H1 (cell line): ENCODE measurements at regions not wholly inside any gene's neighbourhood (a gene's known extent, or its start where the extent isn't known, plus 50 kb on each side); places are given as distances from the start of the nearest gene placed in this dataset.

ENCODE experiments used
- CTCF ChIA-PET: fragments of 300-600 bp; sonication (Branson Sonifier 250); formaldehyde crosslinking; loops from one replicate; lab custom pipeline; 2021; ENCODE audit not compliant: partially characterized antibody; lab: Charles Lee
- POLR2A ChIA-PET: fragments of 300-600 bp; sonication (Branson Sonifier 250); formaldehyde crosslinking; loops from one replicate; lab custom pipeline; 2021; ENCODE audit warnings: inconsistent platforms; ENCODE audit not compliant: partially characterized antibody; lab: Charles Lee
- DNase-seq, 2 experiments: peaks; one replicate each; pipeline versions ENCODE4 v3.0.0 to v3.0.0-alpha.2; 2010 to 2022; ENCODE audit warnings: low spot score in 2 of 2, low read depth in 1 of 2, mixed read lengths in 1 of 2
- FAIRE-seq: peaks from 2 replicates; lab custom pipeline; 2011; peaks lifted over from hg19 to GRCh38; lab: Jason Lieb, UNC
- H2AFZ ChIP-seq: 2 replicates; pipeline ENCODE4 v1.8.1; 2012; ENCODE audit warnings: low read length, inconsistent platforms
- H2AK5ac ChIP-seq: 2 replicates; pipeline ENCODE4 v1.6.1; 2013; ENCODE audit warnings: low read depth, low read length
- H2BK120ac ChIP-seq: replicated peaks from 2 replicates; pipeline ENCODE3; 2013; ENCODE audit warnings: low read depth, low read length, inconsistent platforms
- H2BK12ac ChIP-seq: 2 replicates; pipeline ENCODE4 v1.6.1; 2013; ENCODE audit warnings: low read depth, low read length
- H2BK15ac ChIP-seq: 2 replicates; pipeline ENCODE4 v1.6.1; 2013; ENCODE audit warnings: low read length
- H2BK20ac ChIP-seq: 2 replicates; pipeline ENCODE4 v1.6.1; 2013; ENCODE audit warnings: low read length
- H2BK5ac ChIP-seq: 2 replicates; pipeline ENCODE4 v1.6.1; 2013; ENCODE audit warnings: low read depth, low read length
- H3K14ac ChIP-seq: 2 replicates; pipeline ENCODE4 v1.6.1; 2013; ENCODE audit warnings: inconsistent platforms; ENCODE audit not compliant: insufficient read length
- H3K18ac ChIP-seq: 2 replicates; pipeline ENCODE4 v1.6.1; 2013; ENCODE audit warnings: low read length; ENCODE audit errors: extremely low read depth
- H3K23ac ChIP-seq: 2 replicates; pipeline ENCODE4 v1.6.1; 2013; ENCODE audit warnings: inconsistent platforms; ENCODE audit not compliant: insufficient read length
- H3K23me2 ChIP-seq: 2 replicates; pipeline ENCODE4 v1.6.1; 2013; ENCODE audit warnings: low read depth, low read length
- H3K27ac ChIP-seq: 2 replicates; pipeline ENCODE4 v1.6.1; 2011; ENCODE audit warnings: low read depth, low read length, inconsistent platforms
- H3K27me3 ChIP-seq, 4 experiments: replicated peaks in 1 of 4; 1 replicate in 1 of 4; 2 replicates in 3 of 4; pipeline versions ENCODE4 v1.6.1 to v1.8.1; 2011 to 2013; ENCODE audit warnings: low read length in 3 of 4, mild to moderate bottlenecking in 3 of 4, inconsistent platforms in 2 of 4, mixed read lengths in 2 of 4, moderate library complexity in 1 of 4; ENCODE audit not compliant: control insufficient read depth in 3 of 4, insufficient read depth in 3 of 4; ENCODE audit errors: extremely low read depth in 1 of 4
- H3K36me3 ChIP-seq, 4 experiments: 2 replicates each; pipeline versions ENCODE4 v1.6.1 to v1.8.1; 2011 to 2013; ENCODE audit warnings: mild to moderate bottlenecking in 4 of 4, low read length in 3 of 4, moderate library complexity in 2 of 4, control low read depth in 1 of 4, inconsistent platforms in 1 of 4; ENCODE audit not compliant: insufficient read depth in 4 of 4, control insufficient read depth in 2 of 4
- H3K4ac ChIP-seq: replicated peaks from 2 replicates; pipeline ENCODE3; 2013; ENCODE audit warnings: low read length, low read depth, mixed read lengths, inconsistent platforms; ENCODE audit not compliant: insufficient read length
- H3K4me1 ChIP-seq, 4 experiments: replicated peaks in 1 of 4; 1 replicate in 1 of 4; 2 replicates in 3 of 4; pipeline versions ENCODE4 v1.6.1 to v1.8.1; 2011 to 2013; ENCODE audit warnings: low read length in 3 of 4, inconsistent platforms in 2 of 4, mixed read lengths in 1 of 4; ENCODE audit not compliant: insufficient read depth in 4 of 4, control insufficient read depth in 3 of 4
- H3K4me2 ChIP-seq, 2 experiments: 2 replicates each; pipeline versions ENCODE4 v1.6.1 to v1.8.1; 2011 to 2013; ENCODE audit warnings: low read depth in 2 of 2, low read length in 2 of 2, control low read depth in 1 of 2, inconsistent platforms in 1 of 2, mild to moderate bottlenecking in 1 of 2; ENCODE audit not compliant: insufficient read depth in 1 of 2
- H3K4me3 ChIP-seq, 4 experiments: fragments of 200-600, 300-600 bp in 1 of 4; sonication (generic), shearing (Covaris generic), sonication (Bioruptor Twin) in 1 of 4; 2 replicates each; pipeline versions ENCODE4 v1.5.1 to v1.8.1; 2011 to 2016; ENCODE audit warnings: low read length in 4 of 4, low read depth in 3 of 4, control low read depth in 2 of 4, inconsistent platforms in 2 of 4, mild to moderate bottlenecking in 2 of 4, mixed read lengths in 1 of 4, moderate library complexity in 1 of 4; ENCODE audit not compliant: insufficient read depth in 2 of 4; ENCODE audit errors: extremely low read depth in 1 of 4
- H3K56ac ChIP-seq: replicated peaks from 2 replicates; pipeline ENCODE3; 2013; ENCODE audit warnings: low read depth, mild to moderate bottlenecking, mixed read lengths, low read length, inconsistent platforms; ENCODE audit not compliant: insufficient read length
- H3K79me1 ChIP-seq: 2 replicates; pipeline ENCODE4 v1.6.1; 2013; ENCODE audit warnings: low read depth, low read length, control low read depth
- H3K79me2 ChIP-seq, 2 experiments: 2 replicates each; pipeline versions ENCODE4 v1.6.1 to v1.8.1; 2012 to 2013; ENCODE audit warnings: low read length in 2 of 2, mild to moderate bottlenecking in 2 of 2, inconsistent platforms in 1 of 2; ENCODE audit not compliant: insufficient read depth in 2 of 2, control insufficient read depth in 1 of 2
- H3K9ac ChIP-seq, 4 experiments: replicated peaks in 1 of 4; 1 replicate in 1 of 4; 2 replicates in 3 of 4; pipeline versions ENCODE4 v1.6.1 to v1.8.1; 2011 to 2013; ENCODE audit warnings: low read depth in 3 of 4, low read length in 3 of 4, control low read depth in 2 of 4, mild to moderate bottlenecking in 2 of 4, moderate library complexity in 2 of 4, inconsistent platforms in 1 of 4; ENCODE audit errors: extremely low read depth in 1 of 4
- H3K9me3 ChIP-seq, 2 experiments: 2 replicates each; pipeline versions ENCODE4 v1.6.1 to v1.8.1; 2012 to 2013; ENCODE audit warnings: mild to moderate bottlenecking in 2 of 2, moderate library complexity in 2 of 2, control low read depth in 1 of 2, inconsistent platforms in 1 of 2, low read depth in 1 of 2, low read length in 1 of 2, mixed read lengths in 1 of 2; ENCODE audit not compliant: insufficient read depth in 2 of 2
- H4K20me1 ChIP-seq, 2 experiments: replicated peaks in 1 of 2; 2 replicates each; pipeline versions ENCODE3 to v1.8.1; 2011 to 2013; ENCODE audit warnings: inconsistent platforms in 2 of 2, low read length in 2 of 2, mild to moderate bottlenecking in 1 of 2; ENCODE audit not compliant: insufficient read depth in 2 of 2, control insufficient read depth in 1 of 2
- H4K5ac ChIP-seq: 2 replicates; pipeline ENCODE4 v1.6.1; 2013; ENCODE audit warnings: low read length, low read depth, mixed read lengths, inconsistent platforms; ENCODE audit not compliant: insufficient read length
- H4K8ac ChIP-seq: 2 replicates; pipeline ENCODE4 v1.8.0; 2013; ENCODE audit warnings: mild to moderate bottlenecking, moderate library complexity, low read length, inconsistent platforms; ENCODE audit not compliant: insufficient read depth; ENCODE audit errors: extremely low read depth
- H4K91ac ChIP-seq: replicated peaks from 2 replicates; pipeline ENCODE3; 2013; ENCODE audit warnings: low read length, mixed read lengths, inconsistent platforms; ENCODE audit not compliant: insufficient read length
- CHD1 ChIP-seq: IDR thresholded peaks from 2 replicates; pipeline ENCODE4 v1.6.1; 2012; ENCODE audit warnings: low read depth, low read length, improper control_type of control experiment
- CTBP2 ChIP-seq: IDR thresholded peaks from 2 replicates; pipeline ENCODE4 v1.7.0; 2011; ENCODE audit warnings: borderline replicate concordance, mild to moderate bottlenecking, moderate library complexity, mixed read lengths, low read length; ENCODE audit not compliant: insufficient read depth, insufficient read length
- GTF2F1 ChIP-seq: IDR thresholded peaks from 2 replicates; pipeline ENCODE4 v1.6.1; 2012; ENCODE audit warnings: low read depth, low read length, improper control_type of control experiment, borderline replicate concordance
- HDAC6 ChIP-seq: IDR thresholded peaks from one replicate; pipeline ENCODE4 v1.7.1; 2012; ENCODE audit warnings: low read depth, mild to moderate bottlenecking, inconsistent platforms, low read length, moderate library complexity
- KDM1A ChIP-seq: fragments of 200-600, 300-600 bp; sonication (generic); IDR thresholded peaks from 2 replicates; pipeline ENCODE4 v1.7.1; 2016; ENCODE audit warnings: mild to moderate bottlenecking, low read length, borderline replicate concordance
- NRF1 ChIP-seq: IDR thresholded peaks from 2 replicates; pipeline ENCODE4 v1.6.1; 2011; ENCODE audit warnings: mild to moderate bottlenecking, low read depth, low read length, improper control_type of control experiment
- PHF8 ChIP-seq: fragments of 200-600 bp; sonication (generic); conservative IDR thresholded peaks from 2 replicates; pipeline ENCODE4 v1.7.1; 2012; ENCODE audit warnings: low read depth, mild to moderate bottlenecking, inconsistent platforms, low read length, moderate library complexity
- SIN3A ChIP-seq, 2 experiments: IDR thresholded peaks in 1 of 2; conservative IDR thresholded peaks in 1 of 2; 2 replicates each; pipeline ENCODE4 v1.6.1; 2011 to 2012; ENCODE audit warnings: low read length in 2 of 2, improper control_type of control experiment in 1 of 2, low read depth in 1 of 2, mild to moderate bottlenecking in 1 of 2
- SP1 ChIP-seq: IDR thresholded peaks from 2 replicates; pipeline ENCODE4 v1.6.1; 2011; ENCODE audit warnings: low read depth, low read length
- TEAD4 ChIP-seq: IDR thresholded peaks from 2 replicates; pipeline ENCODE4 v1.6.1; 2012; ENCODE audit warnings: low read depth, low read length, inconsistent platforms, mixed read lengths
- USF2 ChIP-seq: IDR thresholded peaks from 2 replicates; pipeline ENCODE4 v1.6.1; 2011; ENCODE audit warnings: low read length, improper control_type of control experiment
- WGBS, 2 experiments: shearing (Covaris generic) in 1 of 2; methylation state at CpG; one replicate each; pipeline versions ENCODE4 v1.1.6 to v1.1.7; 2013 to 2015; ENCODE audit warnings: low lambda C conversion rate in 2 of 2, mixed read lengths in 2 of 2, inconsistent platforms in 1 of 2, low coverage in 1 of 2, missing lambda C conversion rate in 1 of 2; ENCODE audit not compliant: insufficient replicate concordance in 2 of 2, insufficient coverage in 1 of 2, insufficient read length in 1 of 2; ENCODE audit errors: extremely low coverage in 1 of 2, missing lambda C conversion rate in 1 of 2; 5-methylcytosine and 5-hydroxymethylcytosine counted together

GRCh38 chr2:45301307-45302277 lies 292.3 kb upstream of the SIX2 start:
- Histone ChIP-seq H2BK5ac (no peak overlapping the region), H3K14ac (no peak overlapping the region), H3K4me1 (peaks cover 0 to 2% (median 0%) of the 10 kb centered on the region in 4 experiments; a peak in 1 of 7 replicates), H3K4ac (no peak overlapping the region), H4K5ac (no peak overlapping the region), H4K20me1 (no peaks in the 10 kb centered on the region), H2BK20ac (no peak overlapping the region), H3K9ac (no peak overlapping the region), H3K79me2 (no peaks in the 10 kb centered on the region), H2BK15ac (no peak overlapping the region), H3K27me3 (no peaks in the 10 kb centered on the region; a peak in 1 of 7 replicates), H3K27ac (no peak overlapping the region), H2AFZ (no peak overlapping the region), H3K79me1 (no peaks in the 10 kb centered on the region), H3K4me2 (no peak overlapping the region), H3K23ac (no peak overlapping the region), H4K8ac (no peak overlapping the region), H4K91ac (no peak overlapping the region), H3K4me3 (no peak overlapping the region), H3K23me2 (no peaks in the 10 kb centered on the region), H3K36me3 (no peaks in the 10 kb centered on the region), H2BK12ac (no peak overlapping the region), H3K9me3 (no peaks in the 10 kb centered on the region), H2BK120ac (no peak overlapping the region), H3K18ac (no peak overlapping the region), H3K56ac (no peak overlapping the region), H2AK5ac (no peak overlapping the region)
- DNase-seq = no peak
- ChIA-PET POLR2A (no interaction called here), CTCF (interaction anchor here (0.9 to 1.7 kb wide), 2 partner anchors 19 to 30 kb away, joined by 3 to 5 read pairs; no protein-coding TSS in a partner anchor)
- WGBS, 2 experiments = 89% methylated on average over 19 of the region's 19 CpGs; no CpG with 5 or more reads in 1 of the 2 experiments
- no peak for FAIRE-seq
- no peak for TF ChIP-seq CHD1
- TF ChIP-seq PHF8 = no peak
- no peak for TF ChIP-seq CTBP2
- TF ChIP-seq GTF2F1 = no peak
- TF ChIP-seq KDM1A = no peak
- no peak for TF ChIP-seq SP1
- no peak for TF ChIP-seq SIN3A (conservative IDR thresholded peaks at IDR 0.05 in 1 of 2, IDR thresholded peaks at IDR 0.05 in 1 of 2; ENCODE audit: low read depth in 1 of 2, low read length in 2 of 2)
- TF ChIP-seq NRF1 = no peak
- TF ChIP-seq TEAD4 = no peak
- TF ChIP-seq USF2 = no peak
- no peak for TF ChIP-seq HDAC6
